A673 (cell line): ENCODE measurements at regions not wholly inside any gene's neighbourhood (a gene's known extent, or its start where the extent isn't known, plus 50 kb on each side); places are given as distances from the start of the nearest gene placed in this dataset.

Source experiments
- BruUV-seq: library from RNA; stranded (reverse); fragments of 400-500 nt; replicated peaks from 2 replicates; lab custom pipeline; 2021; lab: Mats Ljungman, UMichigan
- CTCF ChIA-PET: fragments of 300-600 bp; sonication (Branson Sonifier 250); formaldehyde crosslinking; loops from one replicate; lab custom pipeline; 2022; ENCODE audit warnings: antibody characterized with exemption; lab: Charles Lee
- POLR2A ChIA-PET: fragments of 300-600 bp; sonication (Branson Sonifier 250); formaldehyde crosslinking; loops from one replicate; lab custom pipeline; 2022; ENCODE audit warnings: antibody characterized with exemption; ENCODE audit not compliant: low non-redundant PET; lab: Charles Lee
- DNase-seq: peaks from one replicate; pipeline ENCODE4 v3.0.0-alpha.2; 2015; ENCODE audit warnings: low spot score
- H3K27ac ChIP-seq: fragments of 200-600 bp; sonication (generic); 2 replicates; pipeline ENCODE4 v1.5.1; 2016; ENCODE audit warnings: mixed run types, low read depth, mild to moderate bottlenecking, mixed read lengths, antibody characterized with exemption, low read length; ENCODE audit not compliant: poor library complexity, severe bottlenecking
- H3K27me3 ChIP-seq: fragments of 200-600 bp; sonication (generic); replicated peaks from 2 replicates; pipeline ENCODE4 v1.6.1; 2017; ENCODE audit warnings: mixed run types, low read depth, mild to moderate bottlenecking, mixed read lengths, antibody characterized with exemption, low read length; ENCODE audit not compliant: insufficient read depth, poor library complexity
- H3K36me3 ChIP-seq: fragments of 200-600 bp; sonication (generic); 2 replicates; pipeline ENCODE4 v1.6.1; 2016; ENCODE audit warnings: mixed run types, mild to moderate bottlenecking, mixed read lengths, antibody characterized with exemption, low read length; ENCODE audit not compliant: insufficient read depth, poor library complexity, severe bottlenecking
- H3K4me1 ChIP-seq: fragments of 200-600 bp; sonication (generic); 2 replicates; pipeline ENCODE4 v1.6.1; 2017; ENCODE audit warnings: mixed run types, mild to moderate bottlenecking, mixed read lengths, antibody characterized with exemption, low read length; ENCODE audit not compliant: insufficient read depth, poor library complexity, severe bottlenecking
- H3K4me3 ChIP-seq: fragments of 200-600 bp; sonication (generic); 2 replicates; pipeline ENCODE4 v1.5.1; 2016; ENCODE audit warnings: low read depth, mixed run types, mild to moderate bottlenecking, mixed read lengths, low read length; ENCODE audit not compliant: poor library complexity, severe bottlenecking
- H3K9me3 ChIP-seq: fragments of 200-600 bp; sonication (generic); 2 replicates; pipeline ENCODE4 v1.6.1; 2016; ENCODE audit warnings: mixed run types, low read depth, mild to moderate bottlenecking, mixed read lengths, antibody characterized with exemption, low read length; ENCODE audit not compliant: poor library complexity, severe bottlenecking
- EZH2 ChIP-seq: fragments of 200-600 bp; sonication (generic); IDR thresholded peaks from 2 replicates; pipeline ENCODE4 v1.6.1; 2017; ENCODE audit warnings: borderline replicate concordance, low read depth, mild to moderate bottlenecking, mixed read lengths, antibody characterized with exemption, low read length; ENCODE audit not compliant: poor library complexity, severe bottlenecking
- intact Hi-C: fragments of 100-400 bp; cut with micrococcal nuclease; formaldehyde crosslinking; loops from one replicate; pipeline ENCODE4 v1.10.0; 2022; ENCODE audit not compliant: unreplicated experiment
- TF ChIP-seq, protein P1 (sequence below): fragments of 300-800, 200-600 bp; sonication (generic); conservative IDR thresholded peaks from 2 replicates; pipeline ENCODE4 v1.5.1; 2017; ENCODE audit warnings: low read depth, mild to moderate bottlenecking, antibody characterized with exemption, low read length, moderate library complexity, mixed read lengths

DNA sequence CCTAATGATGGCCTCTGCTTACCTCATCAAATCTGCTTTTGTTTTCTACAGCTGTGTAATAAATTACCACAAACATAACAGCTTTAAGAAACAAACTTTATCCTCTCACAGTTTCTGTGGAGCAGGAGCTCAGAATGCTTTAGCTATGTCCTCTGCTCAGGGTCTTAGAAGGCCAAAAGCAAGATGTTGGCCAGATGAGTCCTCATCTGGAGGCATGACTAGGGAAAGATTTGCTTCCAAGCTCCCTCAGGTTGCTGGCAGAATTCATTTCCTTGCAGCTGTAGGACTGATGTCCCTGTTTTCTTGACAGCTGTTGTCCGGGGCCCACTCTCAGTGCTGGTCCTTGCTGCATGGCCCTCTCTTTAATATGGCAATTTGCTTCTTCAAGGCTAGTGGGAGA lies 116.7 kb upstream of the PDE5A start:
- H3K27me3 ChIP-seq = no peaks in the 10 kb centered on the region
- intact Hi-C loops = no loop called here
- H3K9me3 ChIP-seq = no peaks in the 10 kb centered on the region
- no peak for TF ChIP-seq EZH2
- TF ChIP-seq, protein P1, sequence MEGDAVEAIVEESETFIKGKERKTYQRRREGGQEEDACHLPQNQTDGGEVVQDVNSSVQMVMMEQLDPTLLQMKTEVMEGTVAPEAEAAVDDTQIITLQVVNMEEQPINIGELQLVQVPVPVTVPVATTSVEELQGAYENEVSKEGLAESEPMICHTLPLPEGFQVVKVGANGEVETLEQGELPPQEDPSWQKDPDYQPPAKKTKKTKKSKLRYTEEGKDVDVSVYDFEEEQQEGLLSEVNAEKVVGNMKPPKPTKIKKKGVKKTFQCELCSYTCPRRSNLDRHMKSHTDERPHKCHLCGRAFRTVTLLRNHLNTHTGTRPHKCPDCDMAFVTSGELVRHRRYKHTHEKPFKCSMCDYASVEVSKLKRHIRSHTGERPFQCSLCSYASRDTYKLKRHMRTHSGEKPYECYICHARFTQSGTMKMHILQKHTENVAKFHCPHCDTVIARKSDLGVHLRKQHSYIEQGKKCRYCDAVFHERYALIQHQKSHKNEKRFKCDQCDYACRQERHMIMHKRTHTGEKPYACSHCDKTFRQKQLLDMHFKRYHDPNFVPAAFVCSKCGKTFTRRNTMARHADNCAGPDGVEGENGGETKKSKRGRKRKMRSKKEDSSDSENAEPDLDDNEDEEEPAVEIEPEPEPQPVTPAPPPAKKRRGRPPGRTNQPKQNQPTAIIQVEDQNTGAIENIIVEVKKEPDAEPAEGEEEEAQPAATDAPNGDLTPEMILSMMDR = no peak
- no peak for DNase-seq
- H3K27ac ChIP-seq = no peak overlapping the region
- H3K4me1 ChIP-seq = no peaks in the 10 kb centered on the region
- no peaks in the 10 kb centered on the region for H3K36me3 ChIP-seq
- no peak overlapping the region for H3K4me3 ChIP-seq
- ChIA-PET POLR2A (no interaction called here), CTCF (no interaction called here)
- no TSS peak for BruUV-seq

DNA sequence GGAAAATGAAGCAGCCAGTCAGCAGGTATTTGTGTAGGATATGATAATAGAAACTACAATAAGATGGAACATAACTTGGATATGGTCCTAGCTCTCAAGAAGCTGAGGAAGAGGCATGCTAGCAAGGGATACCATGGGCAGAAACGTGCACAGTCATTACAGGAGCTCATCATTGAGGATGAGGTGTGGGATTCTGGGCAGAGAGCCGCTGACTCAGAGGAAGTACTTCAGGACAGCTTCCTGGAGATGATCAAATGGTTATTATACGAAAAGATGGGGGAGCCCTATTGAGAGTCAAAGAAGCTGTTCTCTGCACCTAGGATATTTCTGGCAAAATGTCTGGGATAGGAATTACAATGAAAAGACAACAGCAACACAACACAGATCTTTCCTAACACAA lies 116.0 kb upstream of the PDE5A start:
- CTCF ChIA-PET = no interaction called here

DNA sequence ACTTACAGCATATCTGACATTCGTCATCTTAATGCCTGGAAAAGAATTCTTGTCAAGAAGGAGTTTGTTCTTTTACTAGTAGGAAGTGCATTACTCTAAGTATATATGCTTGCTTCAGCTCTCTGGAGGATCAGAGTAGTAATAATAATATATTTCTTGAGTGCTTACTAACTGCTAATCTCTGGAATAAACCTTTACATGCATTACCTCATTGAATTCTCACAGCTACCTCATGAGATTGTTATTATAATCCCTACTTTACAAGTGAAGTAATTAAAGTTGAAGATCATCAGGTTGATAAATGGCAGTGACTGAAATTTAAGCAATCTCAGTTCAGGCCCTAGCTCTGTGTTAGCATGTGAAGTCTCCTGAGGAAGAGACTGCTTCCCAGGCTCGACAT lies 115.0 kb upstream of the PDE5A start:
- H3K27ac ChIP-seq = no peak overlapping the region
- H3K4me1 ChIP-seq = no peaks in the 10 kb centered on the region
- H3K36me3 ChIP-seq = no peaks in the 10 kb centered on the region
- ChIA-PET POLR2A (no interaction called here), CTCF (no interaction called here)
- TF ChIP-seq, protein P1 = no peak
- TF ChIP-seq EZH2 = no peak
- no peaks in the 10 kb centered on the region for H3K27me3 ChIP-seq
- intact Hi-C loops = no loop called here
- no peaks in the 10 kb centered on the region for H3K9me3 ChIP-seq
- no TSS peak for BruUV-seq
- no peak overlapping the region for H3K4me3 ChIP-seq
- DNase-seq = no peak

More for the DNA sequence above, 116.0 kb upstream of the PDE5A start:
- no peak for DNase-seq
- Histone ChIP-seq H3K27ac (no peak overlapping the region), H3K4me3 (no peak overlapping the region), H3K36me3 (no peaks in the 10 kb centered on the region), H3K9me3 (no peaks in the 10 kb centered on the region), H3K27me3 (no peaks in the 10 kb centered on the region), H3K4me1 (no peaks in the 10 kb centered on the region)
- POLR2A ChIA-PET = no interaction called here
- intact Hi-C loops = no loop called here
- no TSS peak for BruUV-seq
- TF ChIP-seq EZH2 = no peak
- TF ChIP-seq, protein P1 = no peak
